GM12878 (cell line): ENCODE measurements at regions not wholly inside any gene's neighbourhood (a gene's known extent, or its start where the extent isn't known, plus 50 kb on each side); places are given as distances from the start of the nearest gene placed in this dataset.

Source experiments
- CTCF ChIP-seq, 3 experiments: IDR thresholded peaks in 2 of 3; conservative IDR thresholded peaks in 1 of 3; 2 replicates each; pipeline ENCODE4 v1.5.1; 2011; ENCODE audit warnings: low read depth in 3 of 3, low read length in 3 of 3, mild to moderate bottlenecking in 3 of 3, control low read depth in 2 of 3, moderate library complexity in 2 of 3, inconsistent platforms in 1 of 3, mixed read lengths in 1 of 3; ENCODE audit not compliant: control insufficient read depth in 2 of 3, insufficient read depth in 1 of 3; ENCODE audit errors: extremely low read depth in 1 of 3
- E2F4 ChIP-seq: IDR thresholded peaks from 2 replicates; pipeline ENCODE4 v1.6.1; 2012; ENCODE audit warnings: low read depth, low read length, improper control_type of control experiment
- GABPA ChIP-seq: IDR thresholded peaks from 2 replicates; pipeline ENCODE4 v1.6.1; 2014; ENCODE audit warnings: antibody characterized with exemption, low read depth, mild to moderate bottlenecking, inconsistent platforms
- HDAC2 ChIP-seq: fragments of 200-600 bp; sonication (generic); IDR thresholded peaks from 2 replicates; pipeline ENCODE4 v1.6.1; 2017
- NFIC ChIP-seq: IDR thresholded peaks from 2 replicates; pipeline ENCODE4 v1.6.1; 2012; ENCODE audit warnings: low read depth, mild to moderate bottlenecking, inconsistent platforms, low read length, moderate library complexity
- TF ChIP-seq, protein P1 (sequence below): fragments of 450-650 bp; IDR thresholded peaks from 2 replicates; pipeline ENCODE4 v1.6.1; 2017; ENCODE audit warnings: antibody characterized with exemption, mild to moderate bottlenecking, moderate library complexity
- TF ChIP-seq, protein P2 (sequence below): IDR thresholded peaks from 2 replicates; pipeline ENCODE4 v1.6.1; 2011; ENCODE audit warnings: mild to moderate bottlenecking, low read depth, low read length, moderate library complexity; ENCODE audit not compliant: insufficient replicate concordance

- TF ChIP-seq, protein P1, sequence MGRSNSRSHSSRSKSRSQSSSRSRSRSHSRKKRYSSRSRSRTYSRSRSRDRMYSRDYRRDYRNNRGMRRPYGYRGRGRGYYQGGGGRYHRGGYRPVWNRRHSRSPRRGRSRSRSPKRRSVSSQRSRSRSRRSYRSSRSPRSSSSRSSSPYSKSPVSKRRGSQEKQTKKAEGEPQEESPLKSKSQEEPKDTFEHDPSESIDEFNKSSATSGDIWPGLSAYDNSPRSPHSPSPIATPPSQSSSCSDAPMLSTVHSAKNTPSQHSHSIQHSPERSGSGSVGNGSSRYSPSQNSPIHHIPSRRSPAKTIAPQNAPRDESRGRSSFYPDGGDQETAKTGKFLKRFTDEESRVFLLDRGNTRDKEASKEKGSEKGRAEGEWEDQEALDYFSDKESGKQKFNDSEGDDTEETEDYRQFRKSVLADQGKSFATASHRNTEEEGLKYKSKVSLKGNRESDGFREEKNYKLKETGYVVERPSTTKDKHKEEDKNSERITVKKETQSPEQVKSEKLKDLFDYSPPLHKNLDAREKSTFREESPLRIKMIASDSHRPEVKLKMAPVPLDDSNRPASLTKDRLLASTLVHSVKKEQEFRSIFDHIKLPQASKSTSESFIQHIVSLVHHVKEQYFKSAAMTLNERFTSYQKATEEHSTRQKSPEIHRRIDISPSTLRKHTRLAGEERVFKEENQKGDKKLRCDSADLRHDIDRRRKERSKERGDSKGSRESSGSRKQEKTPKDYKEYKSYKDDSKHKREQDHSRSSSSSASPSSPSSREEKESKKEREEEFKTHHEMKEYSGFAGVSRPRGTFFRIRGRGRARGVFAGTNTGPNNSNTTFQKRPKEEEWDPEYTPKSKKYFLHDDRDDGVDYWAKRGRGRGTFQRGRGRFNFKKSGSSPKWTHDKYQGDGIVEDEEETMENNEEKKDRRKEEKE = no peak
- TF ChIP-seq E2F4 (no peak), HDAC2 (no peak), NFIC (no peak), GABPA (no peak), CTCF (IDR thresholded peaks at IDR 0.05 in 2 of 3, conservative IDR thresholded peaks at IDR 0.05 in 1 of 3; ENCODE audit: control insufficient read depth in 2 of 3, extremely low read depth in 1 of 3, insufficient read depth in 1 of 3, low read depth in 3 of 3, low read length in 3 of 3) (no peak)
- TF ChIP-seq, protein P2, sequence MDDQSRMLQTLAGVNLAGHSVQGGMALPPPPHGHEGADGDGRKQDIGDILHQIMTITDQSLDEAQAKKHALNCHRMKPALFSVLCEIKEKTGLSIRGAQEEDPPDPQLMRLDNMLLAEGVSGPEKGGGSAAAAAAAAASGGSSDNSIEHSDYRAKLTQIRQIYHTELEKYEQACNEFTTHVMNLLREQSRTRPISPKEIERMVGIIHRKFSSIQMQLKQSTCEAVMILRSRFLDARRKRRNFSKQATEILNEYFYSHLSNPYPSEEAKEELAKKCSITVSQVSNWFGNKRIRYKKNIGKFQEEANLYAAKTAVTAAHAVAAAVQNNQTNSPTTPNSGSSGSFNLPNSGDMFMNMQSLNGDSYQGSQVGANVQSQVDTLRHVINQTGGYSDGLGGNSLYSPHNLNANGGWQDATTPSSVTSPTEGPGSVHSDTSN = no peak
Measured at GRCh38 chr1:65691152-65691900, 101.4 kb upstream of the PDE4B start.
